ENCODE measurements at regions not wholly inside any gene's neighbourhood (a gene's known extent, or its start where the extent isn't known, plus 50 kb on each side); places are given as distances from the start of the nearest gene placed in this dataset.
"Not testable (repeated sequence)": the region's sequence is repeated elsewhere in the genome, so short reads cannot be mapped to it uniquely, and the experiment has no call there.

DNA sequence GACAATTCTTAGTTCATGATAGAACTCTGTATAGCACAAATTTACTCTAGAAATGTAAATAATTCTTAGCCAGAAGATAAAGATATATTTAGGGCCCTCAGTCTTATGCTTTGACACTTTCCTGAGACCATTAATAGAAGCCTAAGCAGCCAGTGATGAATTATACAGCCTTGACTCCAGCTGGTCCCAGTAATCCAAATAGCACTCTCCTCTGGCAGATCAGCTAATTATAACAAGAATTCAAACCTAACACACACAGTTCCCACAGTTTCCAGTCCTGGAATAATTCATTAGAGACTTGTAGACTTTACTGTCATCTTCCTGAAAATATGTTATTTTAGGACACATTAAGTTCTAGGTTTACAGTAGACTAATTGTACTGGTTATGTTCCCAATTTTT is 50.4 kb downstream of the SHOC1 start:
- TF ChIP-seq, protein P1, sequence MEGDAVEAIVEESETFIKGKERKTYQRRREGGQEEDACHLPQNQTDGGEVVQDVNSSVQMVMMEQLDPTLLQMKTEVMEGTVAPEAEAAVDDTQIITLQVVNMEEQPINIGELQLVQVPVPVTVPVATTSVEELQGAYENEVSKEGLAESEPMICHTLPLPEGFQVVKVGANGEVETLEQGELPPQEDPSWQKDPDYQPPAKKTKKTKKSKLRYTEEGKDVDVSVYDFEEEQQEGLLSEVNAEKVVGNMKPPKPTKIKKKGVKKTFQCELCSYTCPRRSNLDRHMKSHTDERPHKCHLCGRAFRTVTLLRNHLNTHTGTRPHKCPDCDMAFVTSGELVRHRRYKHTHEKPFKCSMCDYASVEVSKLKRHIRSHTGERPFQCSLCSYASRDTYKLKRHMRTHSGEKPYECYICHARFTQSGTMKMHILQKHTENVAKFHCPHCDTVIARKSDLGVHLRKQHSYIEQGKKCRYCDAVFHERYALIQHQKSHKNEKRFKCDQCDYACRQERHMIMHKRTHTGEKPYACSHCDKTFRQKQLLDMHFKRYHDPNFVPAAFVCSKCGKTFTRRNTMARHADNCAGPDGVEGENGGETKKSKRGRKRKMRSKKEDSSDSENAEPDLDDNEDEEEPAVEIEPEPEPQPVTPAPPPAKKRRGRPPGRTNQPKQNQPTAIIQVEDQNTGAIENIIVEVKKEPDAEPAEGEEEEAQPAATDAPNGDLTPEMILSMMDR (IDR thresholded peaks at IDR 0.05; ENCODE audit: insufficient read depth, low read length, severe bottlenecking): no peak
- H3K4me3 ChIP-seq (ENCODE audit: low read depth, low read length): no peak overlapping the region
- DNase-seq (ENCODE audit: low read depth): peak; percentile 5
- no peaks in the 10 kb centered on the region for H3K27me3 ChIP-seq (ENCODE audit: control insufficient read depth, insufficient read depth, low read length)
- FAIRE-seq: no peak
- no peaks in the 10 kb centered on the region for H3K36me3 ChIP-seq (ENCODE audit: control insufficient read depth, insufficient read depth, low read length)

DNA sequence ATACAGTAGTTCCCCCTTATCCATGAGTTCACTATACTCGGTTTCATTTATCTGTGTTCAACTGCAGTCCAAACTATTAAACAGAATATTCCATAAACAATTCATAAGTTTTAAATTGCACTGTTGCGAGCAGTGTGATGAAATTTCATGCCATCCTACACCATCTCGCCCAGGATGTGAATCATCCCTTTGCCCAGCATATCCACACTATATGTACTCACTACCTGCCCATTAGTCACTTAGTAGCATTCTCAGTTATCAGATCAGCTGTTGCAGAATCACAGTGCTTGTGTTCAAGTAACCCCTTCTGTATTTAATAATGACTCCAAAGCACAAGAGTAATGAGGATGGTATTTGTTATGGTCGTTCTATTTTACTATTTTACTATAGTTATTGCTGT is 51.5 kb downstream of the SHOC1 start:
- Histone ChIP-seq H3K36me3 (ENCODE audit: control insufficient read depth, insufficient read depth, low read length) (no peaks in the 10 kb centered on the region), H3K27me3 (ENCODE audit: control insufficient read depth, insufficient read depth, low read length) (no peaks in the 10 kb centered on the region), H3K4me3 (ENCODE audit: low read depth, low read length) (no peak overlapping the region)
- DNase-seq (ENCODE audit: low read depth) (peak; percentile 99), FAIRE-seq (no peak)
- TF ChIP-seq, protein P1 (IDR thresholded peaks at IDR 0.05; ENCODE audit: insufficient read depth, low read length, severe bottlenecking): no peak

DNA sequence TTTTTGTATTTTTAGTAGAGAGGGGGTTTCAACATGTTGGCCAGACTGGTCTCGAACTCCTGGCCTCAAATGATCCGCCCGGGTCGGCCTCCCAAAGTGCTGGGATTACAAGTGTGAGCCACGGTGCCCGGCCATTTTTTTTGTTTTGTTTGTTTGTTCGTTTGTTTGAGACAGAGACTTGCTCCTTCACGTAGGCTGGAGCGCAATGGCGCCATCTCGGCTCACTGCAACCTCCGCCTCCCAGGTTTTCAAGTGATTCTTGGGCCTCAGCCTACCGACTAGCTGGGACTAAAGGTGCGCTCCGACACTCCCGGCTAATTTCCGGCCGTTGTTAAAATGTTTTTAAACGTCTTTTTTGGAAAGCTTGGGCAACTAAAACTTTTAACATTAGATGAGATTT is 54.0 kb downstream of the SHOC1 start:
- FAIRE-seq: no peak
- TF ChIP-seq, protein P1 (IDR thresholded peaks at IDR 0.05; ENCODE audit: insufficient read depth, low read length, severe bottlenecking): no peak
- no peaks in the 10 kb centered on the region for H3K36me3 ChIP-seq (ENCODE audit: control insufficient read depth, insufficient read depth, low read length)

DNA sequence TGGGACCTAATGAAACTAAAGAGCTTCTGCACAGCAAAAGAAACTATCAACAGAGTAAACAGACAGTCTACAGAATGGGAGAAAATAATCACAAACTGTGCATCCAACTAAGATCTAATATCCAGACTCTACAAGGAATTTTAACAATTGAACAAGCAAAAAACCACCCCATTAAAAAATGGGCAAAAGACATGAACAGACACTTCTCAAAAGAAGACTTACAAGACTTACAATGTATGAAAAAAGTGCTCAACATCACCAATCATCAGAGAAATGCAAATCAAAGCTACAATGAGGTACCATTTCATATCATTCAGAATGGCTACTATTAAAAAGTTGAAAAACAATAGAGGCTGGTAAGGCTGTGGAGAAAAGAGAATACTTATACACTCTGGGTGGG is 58.0 kb downstream of the SHOC1 start:
- H3K27me3 ChIP-seq (ENCODE audit: control insufficient read depth, insufficient read depth, low read length): no peaks in the 10 kb centered on the region
- DNase-seq (ENCODE audit: low read depth): no peak
- no peak overlapping the region for H3K4me3 ChIP-seq (ENCODE audit: low read depth, low read length)
- TF ChIP-seq, protein P1 (IDR thresholded peaks at IDR 0.05; ENCODE audit: insufficient read depth, low read length, severe bottlenecking): no peak
- no peak for FAIRE-seq
- H3K36me3 ChIP-seq (ENCODE audit: control insufficient read depth, insufficient read depth, low read length): no peaks in the 10 kb centered on the region

More for the DNA sequence above, 54.0 kb downstream of the SHOC1 start:
- no peak for DNase-seq (ENCODE audit: low read depth)
- no peaks in the 10 kb centered on the region for H3K27me3 ChIP-seq (ENCODE audit: control insufficient read depth, insufficient read depth, low read length)
- H3K4me3 ChIP-seq (ENCODE audit: low read depth, low read length): no peak overlapping the region

DNA sequence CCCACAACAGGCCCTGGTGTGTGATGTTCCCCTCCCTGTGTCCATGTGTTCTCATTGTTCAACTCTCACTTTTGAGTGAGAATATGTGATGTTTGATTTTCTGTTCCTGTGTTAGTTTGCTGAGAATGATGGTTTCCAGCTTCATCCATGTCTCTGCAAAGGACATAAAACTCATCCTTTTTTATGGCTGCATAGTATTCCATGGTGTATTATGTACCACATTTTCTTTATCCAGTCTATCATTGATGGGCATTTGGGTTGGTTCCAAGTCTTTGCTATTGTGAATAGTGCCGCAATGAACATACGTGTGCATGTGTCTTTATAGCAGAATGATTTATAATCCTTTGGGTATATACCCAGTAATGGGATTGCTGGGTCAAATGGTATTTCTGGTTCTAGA is 59.4 kb downstream of the SHOC1 start:
- not testable (repeated sequence) for H3K36me3 ChIP-seq (ENCODE audit: control insufficient read depth, insufficient read depth, low read length); H3K27me3 ChIP-seq (ENCODE audit: control insufficient read depth, insufficient read depth, low read length); H3K4me3 ChIP-seq (ENCODE audit: low read depth, low read length); FAIRE-seq; DNase-seq (ENCODE audit: low read depth)

DNA sequence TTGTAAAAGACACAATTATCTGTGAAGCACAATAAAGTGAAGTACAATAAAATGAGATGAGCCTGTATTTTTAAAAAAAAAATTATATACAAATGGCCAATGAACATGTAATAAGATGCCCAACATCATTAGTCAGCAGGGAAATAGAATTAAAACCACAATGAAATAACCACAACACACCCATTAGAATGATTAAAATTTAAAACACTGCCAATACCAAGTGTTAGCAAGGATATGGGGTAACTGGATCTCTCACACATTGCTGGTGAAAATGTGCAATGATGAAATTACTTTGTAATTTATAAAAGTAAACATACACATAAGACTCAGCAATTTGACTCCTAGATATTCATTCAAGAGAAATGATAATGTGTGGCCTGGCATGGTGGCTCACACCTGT is 62.8 kb downstream of the SHOC1 start:
- Histone ChIP-seq H3K36me3 (ENCODE audit: control insufficient read depth, insufficient read depth, low read length) (no peaks in the 10 kb centered on the region), H3K4me3 (ENCODE audit: low read depth, low read length) (no peak overlapping the region), H3K27me3 (ENCODE audit: control insufficient read depth, insufficient read depth, low read length) (no peaks in the 10 kb centered on the region)
- TF ChIP-seq, protein P1 (IDR thresholded peaks at IDR 0.05; ENCODE audit: insufficient read depth, low read length, severe bottlenecking): no peak
- FAIRE-seq (no peak), DNase-seq (ENCODE audit: low read depth) (peak; percentile 97)
